GM12878 (cell line): ENCODE measurements at regions not wholly inside any gene's neighbourhood (a gene's known extent, or its start where the extent isn't known, plus 50 kb on each side); places are given as distances from the start of the nearest gene placed in this dataset.

Source experiments
- ATAC-seq: fragments of 200-7000 bp; cut with Tn5 transposase; 3 replicates; pipeline ENCODE4 v1.9.1; 2020; ENCODE audit warnings: mild to moderate bottlenecking, moderate library complexity
- BruUV-seq: library from RNA; stranded (reverse); fragments of 400-500 nt; replicated peaks from 2 replicates; lab custom pipeline; 2021; lab: Mats Ljungman, UMichigan
- CTCF ChIA-PET: fragments of 300-600 bp; sonication (Branson Sonifier 250); formaldehyde crosslinking; extraction: SDS; loops from one replicate; lab custom pipeline; 2021; ENCODE audit warnings: inconsistent platforms; lab: Yijun Ruan, JAX
- POLR2A ChIA-PET: fragments of 350-600 bp; formaldehyde crosslinking; extraction: SDS; loops from one replicate; lab custom pipeline; 2021; ENCODE audit warnings: inconsistent platforms; lab: Charles Lee
- RAD21 ChIA-PET: fragments of 300-600 bp; sonication (Branson Sonifier 250); formaldehyde crosslinking; loops from one replicate; lab custom pipeline; 2023; ENCODE audit warnings: antibody characterized with exemption; ENCODE audit not compliant: unreplicated experiment; lab: Charles Lee
- SMC1A ChIA-PET: fragments of 300-600 bp; sonication (Branson Sonifier 250); formaldehyde crosslinking; loops from one replicate; lab custom pipeline; 2023; ENCODE audit not compliant: unreplicated experiment, uncharacterized antibody; lab: Charles Lee
- DNase-seq: peaks from one replicate; pipeline ENCODE4 v3.0.0-alpha.2; 2011; ENCODE audit warnings: low read depth, low spot score
- FAIRE-seq: peaks from 3 replicates; lab custom pipeline; 2011; peaks lifted over from hg19 to GRCh38; lab: Jason Lieb, UNC
- H2AFZ ChIP-seq: 2 replicates; pipeline ENCODE4 v1.6.0; 2011; ENCODE audit warnings: low read depth, low read length, control low read depth; ENCODE audit not compliant: control insufficient read depth
- H3K27ac ChIP-seq: 2 replicates; pipeline ENCODE4 v1.5.1; 2011; ENCODE audit warnings: control low read depth; ENCODE audit not compliant: control insufficient read depth, insufficient read depth
- H3K27me3 ChIP-seq, 2 experiments: replicated peaks in 1 of 2; 2 replicates each; pipeline versions ENCODE4 v1.6.0 to v1.6.1; 2011; ENCODE audit warnings: low read length in 1 of 2; ENCODE audit not compliant: control insufficient read depth in 2 of 2, insufficient read depth in 2 of 2
- H3K36me3 ChIP-seq, 2 experiments: 2 replicates each; pipeline ENCODE4 v1.5.1; 2011; ENCODE audit warnings: low read length in 1 of 2; ENCODE audit not compliant: control insufficient read depth in 2 of 2, insufficient read depth in 2 of 2
- H3K4me1 ChIP-seq: 2 replicates; pipeline ENCODE4 v1.6.1; 2011; ENCODE audit warnings: mild to moderate bottlenecking, low read length, moderate library complexity, mixed read lengths; ENCODE audit not compliant: control insufficient read depth, insufficient read depth
- H3K4me2 ChIP-seq: 2 replicates; pipeline ENCODE4 v1.6.0; 2011; ENCODE audit warnings: control low read depth; ENCODE audit not compliant: control insufficient read depth, insufficient read depth
- H3K4me3 ChIP-seq: fragments of 200-600 bp; sonication (generic); 2 replicates; pipeline ENCODE4 v1.5.1; 2016
- H3K79me2 ChIP-seq: 2 replicates; pipeline ENCODE4 v1.6.0; 2011; ENCODE audit warnings: low read length; ENCODE audit not compliant: control insufficient read depth, insufficient read depth
- H3K9ac ChIP-seq: 2 replicates; pipeline ENCODE4 v1.8.0; 2011; ENCODE audit warnings: low read length, control low read depth, mixed read lengths; ENCODE audit not compliant: control insufficient read depth, insufficient read depth
- H3K9me3 ChIP-seq: replicated peaks from 3 replicates; pipeline ENCODE4 v1.5.1; 2011; ENCODE audit warnings: mild to moderate bottlenecking, low read length; ENCODE audit not compliant: control insufficient read depth, insufficient read depth
- H4K20me1 ChIP-seq: 2 replicates; pipeline ENCODE4 v1.6.0; 2011; ENCODE audit not compliant: control insufficient read depth, insufficient read depth
- BACH1 ChIP-seq: fragments of 450-650 bp; IDR thresholded peaks from 2 replicates; pipeline ENCODE4 v1.6.1; 2017; ENCODE audit warnings: mild to moderate bottlenecking, borderline replicate concordance
- BMI1 ChIP-seq: fragments of 450-650 bp; IDR thresholded peaks from 2 replicates; pipeline ENCODE4 v1.6.1; 2016; ENCODE audit warnings: mild to moderate bottlenecking, moderate library complexity, borderline replicate concordance
- CHD1 ChIP-seq: IDR thresholded peaks from 2 replicates; pipeline ENCODE4 v1.6.1; 2012; ENCODE audit warnings: low read depth, low read length, improper control_type of control experiment
- EZH2 ChIP-seq: IDR thresholded peaks from 2 replicates; pipeline ENCODE4 v1.6.1; 2012; ENCODE audit warnings: low read depth, mild to moderate bottlenecking, control low read depth, inconsistent platforms, low read length, borderline replicate concordance; ENCODE audit not compliant: control insufficient read depth
- FOXK2 ChIP-seq: fragments of 450-650 bp; IDR thresholded peaks from 2 replicates; pipeline ENCODE4 v1.6.1; 2017; ENCODE audit warnings: mild to moderate bottlenecking, moderate library complexity
- HSF1 ChIP-seq: fragments of 150-350 bp; IDR thresholded peaks from 2 replicates; pipeline ENCODE4 v1.6.1; 2014; ENCODE audit warnings: mild to moderate bottlenecking, low read depth, low read length
- NBN ChIP-seq: fragments of 450-650 bp; IDR thresholded peaks from 2 replicates; pipeline ENCODE4 v1.6.1; 2016
- PAX5 ChIP-seq: IDR thresholded peaks from 2 replicates; pipeline ENCODE4 v1.6.1; 2011; ENCODE audit warnings: low read depth, low read length, borderline replicate concordance
- RB1 ChIP-seq: fragments of 450-650 bp; formaldehyde crosslinking; IDR thresholded peaks from 2 replicates; pipeline ENCODE4 v1.6.1; 2017; ENCODE audit warnings: mild to moderate bottlenecking, borderline replicate concordance
- RBBP5 ChIP-seq: fragments of 200-600 bp; sonication (generic); conservative IDR thresholded peaks from 2 replicates; pipeline ENCODE4 v1.6.1; 2016
- SUZ12 ChIP-seq: fragments of 200-600 bp; sonication (generic); IDR thresholded peaks from one replicate; pipeline ENCODE4 v1.6.1; 2018; ENCODE audit warnings: antibody characterized with exemption, mild to moderate bottlenecking; ENCODE audit not compliant: unreplicated experiment
- ZNF622 ChIP-seq: fragments of 450-650 bp; IDR thresholded peaks from 2 replicates; pipeline ENCODE4 v1.6.1; 2017; ENCODE audit warnings: mild to moderate bottlenecking, inconsistent platforms
- WGBS: methylation state at CpG from one replicate; pipeline ENCODE4 v1.1.6; 2016; ENCODE audit warnings: low lambda C conversion rate; ENCODE audit not compliant: insufficient replicate concordance, insufficient coverage; ENCODE audit errors: missing lambda C conversion rate; 5-methylcytosine and 5-hydroxymethylcytosine counted together
- in situ Hi-C: fragments of 300-500 bp; cut with MboI; formaldehyde crosslinking; loops from 9 replicates; pipeline ENCODE4 v1.14.3; 2018; ENCODE audit warnings: mixed read lengths
- intact Hi-C: fragments of 100-400 bp; cut with micrococcal nuclease; formaldehyde crosslinking; loops from one replicate; pipeline ENCODE4 v1.14.2; 2022; ENCODE audit not compliant: unreplicated experiment
- TF ChIP-seq, protein P1 (sequence below): fragments of 450-650 bp; formaldehyde crosslinking; IDR thresholded peaks from 2 replicates; pipeline ENCODE4 v1.4.0; 2022; ENCODE audit warnings: mild to moderate bottlenecking, moderate library complexity
- TF ChIP-seq, protein P2 (sequence below): IDR thresholded peaks from 2 replicates; pipeline ENCODE4 v1.6.1; 2012; ENCODE audit warnings: improper control_type of control experiment, low read depth, low read length; ENCODE audit not compliant: insufficient replicate concordance

GRCh38 chr20:60326821-60327220 lies 368.6 kb downstream of the CDH26 start:
- Histone ChIP-seq H3K9me3 (no peaks in the 10 kb centered on the region; the same call in 2 of the 3 replicates), H2AFZ (no peak overlapping the region), H3K9ac (no peak overlapping the region), H3K79me2 (no peaks in the 10 kb centered on the region), H3K36me3 (no peaks in the 10 kb centered on the region), H3K27me3 (no peaks in the 10 kb centered on the region), H4K20me1 (no peaks in the 10 kb centered on the region), H3K4me2 (no peak overlapping the region), H3K27ac (no peak overlapping the region), H3K4me3 (no peak overlapping the region), H3K4me1 (no peaks in the 10 kb centered on the region; the same call in 1 of the 2 replicates)
- no peak for ATAC-seq
- ChIA-PET SMC1A (interaction anchor here (1.4 kb wide), 1 partner anchor 9 kb away, joined by 4 read pairs; no protein-coding TSS in a partner anchor), RAD21 (no interaction called here), POLR2A (no interaction called here), CTCF (no interaction called here)
- intact Hi-C loops: no loop called here
- FAIRE-seq: no peak
- no TSS peak for BruUV-seq
- DNase-seq: no peak
- in situ Hi-C loops: no loop called here
- TF ChIP-seq RBBP5: no peak
- TF ChIP-seq, protein P1, sequence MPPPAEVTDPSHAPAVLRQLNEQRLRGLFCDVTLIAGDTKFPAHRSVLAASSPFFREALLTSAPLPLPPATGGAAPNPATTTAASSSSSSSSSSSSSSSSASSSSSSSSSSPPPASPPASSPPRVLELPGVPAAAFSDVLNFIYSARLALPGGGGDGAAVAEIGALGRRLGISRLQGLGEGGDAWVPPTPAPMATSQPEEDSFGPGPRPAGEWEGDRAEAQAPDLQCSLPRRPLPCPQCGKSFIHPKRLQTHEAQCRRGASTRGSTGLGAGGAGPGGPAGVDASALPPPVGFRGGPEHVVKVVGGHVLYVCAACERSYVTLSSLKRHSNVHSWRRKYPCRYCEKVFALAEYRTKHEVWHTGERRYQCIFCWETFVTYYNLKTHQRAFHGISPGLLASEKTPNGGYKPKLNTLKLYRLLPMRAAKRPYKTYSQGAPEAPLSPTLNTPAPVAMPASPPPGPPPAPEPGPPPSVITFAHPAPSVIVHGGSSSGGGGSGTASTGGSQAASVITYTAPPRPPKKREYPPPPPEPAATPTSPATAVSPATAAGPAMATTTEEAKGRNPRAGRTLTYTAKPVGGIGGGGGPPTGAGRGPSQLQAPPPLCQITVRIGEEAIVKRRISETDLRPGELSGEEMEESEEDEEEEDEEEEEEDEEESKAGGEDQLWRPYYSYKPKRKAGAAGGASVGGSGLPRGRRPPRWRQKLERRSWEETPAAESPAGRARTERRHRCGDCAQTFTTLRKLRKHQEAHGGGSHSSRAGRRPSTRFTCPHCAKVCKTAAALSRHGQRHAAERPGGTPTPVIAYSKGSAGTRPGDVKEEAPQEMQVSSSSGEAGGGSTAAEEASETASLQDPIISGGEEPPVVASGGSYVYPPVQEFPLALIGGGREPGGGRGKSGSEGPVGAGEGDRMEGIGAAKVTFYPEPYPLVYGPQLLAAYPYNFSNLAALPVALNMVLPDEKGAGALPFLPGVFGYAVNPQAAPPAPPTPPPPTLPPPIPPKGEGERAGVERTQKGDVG (CRISPR knock-in tag): no peak
- TF ChIP-seq NBN: no peak
- no peak for TF ChIP-seq PAX5
- TF ChIP-seq SUZ12: no peak
- TF ChIP-seq, protein P2, sequence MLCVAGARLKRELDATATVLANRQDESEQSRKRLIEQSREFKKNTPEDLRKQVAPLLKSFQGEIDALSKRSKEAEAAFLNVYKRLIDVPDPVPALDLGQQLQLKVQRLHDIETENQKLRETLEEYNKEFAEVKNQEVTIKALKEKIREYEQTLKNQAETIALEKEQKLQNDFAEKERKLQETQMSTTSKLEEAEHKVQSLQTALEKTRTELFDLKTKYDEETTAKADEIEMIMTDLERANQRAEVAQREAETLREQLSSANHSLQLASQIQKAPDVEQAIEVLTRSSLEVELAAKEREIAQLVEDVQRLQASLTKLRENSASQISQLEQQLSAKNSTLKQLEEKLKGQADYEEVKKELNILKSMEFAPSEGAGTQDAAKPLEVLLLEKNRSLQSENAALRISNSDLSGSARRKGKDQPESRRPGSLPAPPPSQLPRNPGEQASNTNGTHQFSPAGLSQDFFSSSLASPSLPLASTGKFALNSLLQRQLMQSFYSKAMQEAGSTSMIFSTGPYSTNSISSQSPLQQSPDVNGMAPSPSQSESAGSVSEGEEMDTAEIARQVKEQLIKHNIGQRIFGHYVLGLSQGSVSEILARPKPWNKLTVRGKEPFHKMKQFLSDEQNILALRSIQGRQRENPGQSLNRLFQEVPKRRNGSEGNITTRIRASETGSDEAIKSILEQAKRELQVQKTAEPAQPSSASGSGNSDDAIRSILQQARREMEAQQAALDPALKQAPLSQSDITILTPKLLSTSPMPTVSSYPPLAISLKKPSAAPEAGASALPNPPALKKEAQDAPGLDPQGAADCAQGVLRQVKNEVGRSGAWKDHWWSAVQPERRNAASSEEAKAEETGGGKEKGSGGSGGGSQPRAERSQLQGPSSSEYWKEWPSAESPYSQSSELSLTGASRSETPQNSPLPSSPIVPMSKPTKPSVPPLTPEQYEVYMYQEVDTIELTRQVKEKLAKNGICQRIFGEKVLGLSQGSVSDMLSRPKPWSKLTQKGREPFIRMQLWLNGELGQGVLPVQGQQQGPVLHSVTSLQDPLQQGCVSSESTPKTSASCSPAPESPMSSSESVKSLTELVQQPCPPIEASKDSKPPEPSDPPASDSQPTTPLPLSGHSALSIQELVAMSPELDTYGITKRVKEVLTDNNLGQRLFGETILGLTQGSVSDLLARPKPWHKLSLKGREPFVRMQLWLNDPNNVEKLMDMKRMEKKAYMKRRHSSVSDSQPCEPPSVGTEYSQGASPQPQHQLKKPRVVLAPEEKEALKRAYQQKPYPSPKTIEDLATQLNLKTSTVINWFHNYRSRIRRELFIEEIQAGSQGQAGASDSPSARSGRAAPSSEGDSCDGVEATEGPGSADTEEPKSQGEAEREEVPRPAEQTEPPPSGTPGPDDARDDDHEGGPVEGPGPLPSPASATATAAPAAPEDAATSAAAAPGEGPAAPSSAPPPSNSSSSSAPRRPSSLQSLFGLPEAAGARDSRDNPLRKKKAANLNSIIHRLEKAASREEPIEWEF: no peak
- TF ChIP-seq BACH1: no peak
- no peak for TF ChIP-seq BMI1
- TF ChIP-seq EZH2: no peak
- TF ChIP-seq CHD1: no peak
- no peak for TF ChIP-seq ZNF622
- TF ChIP-seq RB1: no peak
- no peak for TF ChIP-seq HSF1
- no peak for TF ChIP-seq FOXK2
- 14% methylated on average over 5 of the region's 5 CpGs for WGBS
